GM12891 (cell line): ENCODE measurements at regions not wholly inside any gene's neighbourhood (a gene's known extent, or its start where the extent isn't known, plus 50 kb on each side); places are given as distances from the start of the nearest gene placed in this dataset.

ENCODE experiments used
- POLR2A ChIP-seq: IDR thresholded peaks from 2 replicates; pipeline ENCODE4 v1.6.1; 2011; ENCODE audit warnings: low read depth, low read length, control low read depth
- POLR2AphosphoS5 ChIP-seq: IDR thresholded peaks from 2 replicates; pipeline ENCODE4 v1.6.1; 2011; ENCODE audit warnings: low read depth, low read length, control low read depth
- TAF1 ChIP-seq: IDR thresholded peaks from 2 replicates; pipeline ENCODE4 v1.6.1; 2011; ENCODE audit warnings: low read depth, low read length, control low read depth

- TF ChIP-seq TAF1 (no peak), POLR2AphosphoS5 (no peak), POLR2A (no peak)
These were observed 586.6 kb downstream of the DNAH5 start for GRCh38 chr5:13357929-13358328.
